ENCODE measurements at regions not wholly inside any gene's neighbourhood (a gene's known extent, or its start where the extent isn't known, plus 50 kb on each side); places are given as distances from the start of the nearest gene placed in this dataset.

DNA sequence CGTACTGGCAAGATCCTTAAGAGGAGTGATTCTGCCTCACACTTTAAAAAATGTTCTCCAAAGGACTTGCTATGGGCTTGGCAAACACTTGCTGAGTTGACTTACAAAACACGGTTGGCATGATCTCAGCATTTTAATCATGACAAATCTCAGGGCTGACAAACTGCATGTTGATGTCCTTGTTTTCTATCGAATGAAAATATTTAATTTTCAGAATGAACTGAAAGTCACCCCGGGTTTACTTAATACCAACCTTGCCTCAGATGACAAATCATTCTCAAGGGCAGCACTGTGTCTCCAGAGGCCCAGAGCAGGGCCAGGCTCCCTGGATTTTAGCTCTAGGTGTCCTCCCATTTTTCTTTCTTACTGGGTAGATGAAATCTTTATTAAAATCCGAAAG, 229.1 kb upstream of the ZFHX3 start:
- no peaks in the 10 kb centered on the region for H3K9me3 ChIP-seq (ENCODE audit: control insufficient read depth, low read length)
- no peak overlapping the region for H3K4me3 Mint-ChIP-seq

DNA sequence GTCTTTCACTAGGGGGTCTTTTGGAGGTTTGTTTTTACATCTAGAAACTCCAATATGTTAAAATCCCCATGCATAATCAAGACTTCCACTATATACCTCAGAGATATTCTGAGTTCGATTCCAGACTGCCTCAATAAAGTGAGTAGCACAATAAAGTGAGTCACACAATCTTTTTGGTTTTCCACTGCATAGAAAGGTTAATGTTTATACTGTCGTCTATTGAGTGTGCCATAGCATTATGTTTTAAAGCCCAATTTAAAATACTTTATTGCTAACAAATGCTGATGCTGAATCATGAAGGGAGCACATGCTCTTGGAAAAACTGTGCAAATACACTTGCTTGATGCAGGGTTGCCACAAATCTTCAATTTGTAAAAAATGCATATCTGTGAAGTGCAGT, 227.5 kb upstream of the ZFHX3 start:
- no peak overlapping the region for H3K27ac ChIP-seq (ENCODE audit: low read depth, low read length)
- no peaks in the 10 kb centered on the region for H3K9me3 ChIP-seq (ENCODE audit: control insufficient read depth, low read length)
- DNase-seq, result no peak
- no peaks in the 10 kb centered on the region for H3K4me1 ChIP-seq (ENCODE audit: control insufficient read depth, insufficient read depth, low read length)
- H3K36me3 ChIP-seq (ENCODE audit: control insufficient read depth, insufficient read depth, low read length), result no peaks in the 10 kb centered on the region
- 95 to 100% methylated on average over 1 to 2 of the region's 2 CpGs for WGBS, 2 experiments (ENCODE audit: insufficient coverage in 1 of 2, insufficient read length in 1 of 2)
- H3K4me3 ChIP-seq (ENCODE audit: low read length), result no peak overlapping the region
- no peak overlapping the region for H3K9ac ChIP-seq (ENCODE audit: extremely low read depth, low read length, poor library complexity, severe bottlenecking)
- Mint-ChIP-seq H3K27me3 (ENCODE audit: insufficient read depth) (no peaks in the 10 kb centered on the region), H3K4me1 (no peaks in the 10 kb centered on the region), H3K36me3 (ENCODE audit: low read depth) (no peaks in the 10 kb centered on the region), H3K27ac (no peak overlapping the region), H3K4me3 (no peak overlapping the region), H3K9me3 (peaks cover 6% of the 10 kb centered on the region)
- no peaks in the 10 kb centered on the region for H3K27me3 ChIP-seq (ENCODE audit: control insufficient read depth, insufficient read depth, low read length, poor library complexity, severe bottlenecking)
- no peak for TF ChIP-seq CTCF (conservative IDR thresholded peaks at IDR 0.05)

More for the DNA sequence above, 229.1 kb upstream of the ZFHX3 start:
- peaks cover 6% of the 10 kb centered on the region for H3K9me3 Mint-ChIP-seq
- DNase-seq, result no peak
- H3K27ac Mint-ChIP-seq, result no peak overlapping the region
- Histone ChIP-seq H3K36me3 (ENCODE audit: control insufficient read depth, insufficient read depth, low read length) (no peaks in the 10 kb centered on the region), H3K9ac (ENCODE audit: extremely low read depth, low read length, poor library complexity, severe bottlenecking) (no peak overlapping the region), H3K27ac (ENCODE audit: low read depth, low read length) (no peak overlapping the region), H3K4me1 (ENCODE audit: control insufficient read depth, insufficient read depth, low read length) (no peaks in the 10 kb centered on the region), H3K4me3 (ENCODE audit: low read length) (no peak overlapping the region), H3K27me3 (ENCODE audit: control insufficient read depth, insufficient read depth, low read length, poor library complexity, severe bottlenecking) (no peaks in the 10 kb centered on the region)
- peaks cover 2% of the 10 kb centered on the region for H3K27me3 Mint-ChIP-seq (ENCODE audit: insufficient read depth)
- WGBS, 2 experiments (ENCODE audit: insufficient coverage in 1 of 2, insufficient read length in 1 of 2), result 92 to 95% methylated on average over 4 to 5 of the region's 5 CpGs
- no peaks in the 10 kb centered on the region for H3K36me3 Mint-ChIP-seq (ENCODE audit: low read depth)
- H3K4me1 Mint-ChIP-seq, result no peaks in the 10 kb centered on the region
- no peak for TF ChIP-seq CTCF (conservative IDR thresholded peaks at IDR 0.05)

GRCh38 chr16:73275024-73275423, 227.1 kb upstream of the ZFHX3 start:
- Mint-ChIP-seq H3K27me3 (ENCODE audit: insufficient read depth) (no peaks in the 10 kb centered on the region), H3K4me3 (no peak overlapping the region), H3K4me1 (no peaks in the 10 kb centered on the region), H3K27ac (no peak overlapping the region), H3K36me3 (ENCODE audit: low read depth) (no peaks in the 10 kb centered on the region), H3K9me3 (peaks cover 6% of the 10 kb centered on the region)
- Histone ChIP-seq H3K4me1 (ENCODE audit: control insufficient read depth, insufficient read depth, low read length) (no peaks in the 10 kb centered on the region), H3K9ac (ENCODE audit: extremely low read depth, low read length, poor library complexity, severe bottlenecking) (no peak overlapping the region), H3K9me3 (ENCODE audit: control insufficient read depth, low read length) (no peaks in the 10 kb centered on the region), H3K27ac (ENCODE audit: low read depth, low read length) (no peak overlapping the region), H3K27me3 (ENCODE audit: control insufficient read depth, insufficient read depth, low read length, poor library complexity, severe bottlenecking) (no peaks in the 10 kb centered on the region), H3K4me3 (ENCODE audit: low read length) (no peak overlapping the region), H3K36me3 (ENCODE audit: control insufficient read depth, insufficient read depth, low read length) (no peaks in the 10 kb centered on the region)
- 67 to 89% methylated on average over 1 to 5 of the region's 5 CpGs for WGBS, 2 experiments (ENCODE audit: insufficient coverage in 1 of 2, insufficient read length in 1 of 2)
- TF ChIP-seq CTCF (conservative IDR thresholded peaks at IDR 0.05), result no peak
- DNase-seq, result no peak

Data from endodermal cell (in vitro differentiated cells).